HepG2 (cell line): ENCODE measurements at regions not wholly inside any gene's neighbourhood (a gene's known extent, or its start where the extent isn't known, plus 50 kb on each side); places are given as distances from the start of the nearest gene placed in this dataset.
A peak's percentile ranks its signal among the peaks of the same experiment; 100 is the strongest.

ENCODE experiments used
- ATAC-seq: fragments of 200-7000 bp; cut with Tn5 transposase; 3 replicates; pipeline ENCODE4 v1.9.1; 2020; ENCODE audit warnings: mild to moderate bottlenecking, moderate library complexity
- BruUV-seq: library from RNA; stranded (reverse); fragments of 400-500 nt; replicated peaks from 2 replicates; lab custom pipeline; 2021; lab: Mats Ljungman, UMichigan
- CTCF ChIA-PET: fragments of 300-600 bp; formaldehyde crosslinking; extraction: SDS; loops from one replicate; lab custom pipeline; 2021; ENCODE audit warnings: low total read pairs, inconsistent platforms, low intra/inter-chr PET ratio; lab: Yijun Ruan, JAX
- POLR2A ChIA-PET: fragments of 350-600 bp; sonication (Branson Sonifier 250); formaldehyde crosslinking; loops from one replicate; lab custom pipeline; 2020; ENCODE audit warnings: antibody characterized with exemption, inconsistent platforms; lab: Yijun Ruan, JAX
- DNase-seq: peaks from one replicate; pipeline ENCODE4 v3.0.0-alpha.2; 2015; ENCODE audit warnings: low spot score
- FAIRE-seq: peaks from 3 replicates; lab custom pipeline; 2011; peaks lifted over from hg19 to GRCh38; lab: Jason Lieb, UNC
- H2AFZ ChIP-seq: one replicate; pipeline ENCODE4 v1.6.1; 2011; ENCODE audit warnings: low read length, inconsistent platforms
- H3K27ac ChIP-seq: fragments of 300-600 bp; 3 replicates; pipeline ENCODE4 v1.8.0; 2011; ENCODE audit warnings: mixed run types, mild to moderate bottlenecking, mixed read lengths, low read length, inconsistent platforms; ENCODE audit not compliant: insufficient read depth; ENCODE audit errors: extremely low read length
- H3K27me3 ChIP-seq, 2 experiments: fragments of 200-600 bp in 1 of 2; 2 replicates in 1 of 2; 3 replicates in 1 of 2; pipeline versions ENCODE4 v1.6.0 to v1.8.0; 2011; ENCODE audit warnings: low read length in 2 of 2, mild to moderate bottlenecking in 2 of 2, moderate library complexity in 2 of 2, inconsistent platforms in 1 of 2; ENCODE audit not compliant: insufficient read depth in 2 of 2, control insufficient read depth in 1 of 2
- H3K36me3 ChIP-seq, 2 experiments: fragments of 200-600 bp in 1 of 2; replicated peaks in 1 of 2; 2 replicates in 1 of 2; 3 replicates in 1 of 2; pipeline versions ENCODE4 v1.5.1 to v1.8.0; 2011; ENCODE audit warnings: low read length in 2 of 2, inconsistent platforms in 1 of 2; ENCODE audit not compliant: insufficient read depth in 2 of 2, control insufficient read depth in 1 of 2
- H3K4me1 ChIP-seq: 2 replicates; pipeline ENCODE4 v1.5.1; 2012; ENCODE audit warnings: low read length, inconsistent platforms; ENCODE audit not compliant: insufficient read depth
- H3K4me2 ChIP-seq: 2 replicates; pipeline ENCODE4 v1.6.0; 2011; ENCODE audit warnings: low read depth, low read length, inconsistent platforms
- H3K4me3 ChIP-seq, 3 experiments: fragments of 200-600 bp in 1 of 3; sonication (generic), shearing (Covaris generic) in 1 of 3; replicated peaks in 1 of 3; 2 replicates each; pipeline ENCODE4 v1.5.1; 2011 to 2016; ENCODE audit warnings: low read length in 3 of 3, inconsistent platforms in 2 of 3, low read depth in 2 of 3, mild to moderate bottlenecking in 2 of 3, control low read depth in 1 of 3, mixed read lengths in 1 of 3; ENCODE audit not compliant: insufficient read depth in 1 of 3
- H3K79me2 ChIP-seq: one replicate; pipeline ENCODE4 v1.6.1; 2011; ENCODE audit warnings: low read length, inconsistent platforms; ENCODE audit not compliant: insufficient read depth
- H3K9ac ChIP-seq: 2 replicates; pipeline ENCODE4 v1.6.0; 2011; ENCODE audit warnings: mild to moderate bottlenecking, low read depth, low read length, inconsistent platforms; ENCODE audit not compliant: insufficient read depth
- H3K9me3 ChIP-seq: 2 replicates; pipeline ENCODE4 v1.5.1; 2012; ENCODE audit warnings: mild to moderate bottlenecking, low read length
- H4K20me1 ChIP-seq: 2 replicates; pipeline ENCODE4 v1.6.0; 2011; ENCODE audit warnings: inconsistent platforms, mild to moderate bottlenecking, low read length, moderate library complexity; ENCODE audit not compliant: insufficient read depth
- BCL6 ChIP-seq: IDR thresholded peaks from 2 replicates; pipeline ENCODE4 v1.6.1; 2016; ENCODE audit warnings: missing genetic modification reagents, missing compliant biosample characterization
- HNRNPK ChIP-seq: fragments of 200-400 bp; formaldehyde crosslinking; IDR thresholded peaks from 2 replicates; pipeline ENCODE4 v1.6.1; 2018; ENCODE audit warnings: low read length, low read depth, moderate library complexity, mild to moderate bottlenecking; ENCODE audit not compliant: poor library complexity, severe bottlenecking
- HNRNPL ChIP-seq: fragments of 200-400 bp; formaldehyde crosslinking; IDR thresholded peaks from 2 replicates; pipeline ENCODE4 v1.6.1; 2017; ENCODE audit warnings: mild to moderate bottlenecking, low read depth, low read length
- HOXA7 ChIP-seq: sonication (generic); formaldehyde crosslinking; IDR thresholded peaks from 2 replicates; pipeline ENCODE4 v1.8.1; 2022; ENCODE audit warnings: mild to moderate bottlenecking, missing genetic modification reagents, moderate library complexity
- SPEN ChIP-seq: sonication (generic); formaldehyde crosslinking; IDR thresholded peaks from 2 replicates; pipeline ENCODE4 v1.5.1; 2020; ENCODE audit warnings: low read depth, mild to moderate bottlenecking, missing genetic modification reagents
- ZFYVE20 ChIP-seq: sonication (generic); formaldehyde crosslinking; IDR thresholded peaks from 2 replicates; pipeline ENCODE4 v1.8.0; 2023; ENCODE audit warnings: low read depth, mild to moderate bottlenecking, moderate library complexity, missing genetic modification reagents, borderline replicate concordance
- ZGPAT ChIP-seq: IDR thresholded peaks from 2 replicates; pipeline ENCODE4 v1.6.1; 2016; ENCODE audit warnings: mild to moderate bottlenecking
- ZNF274 ChIP-seq: sonication (generic); formaldehyde crosslinking; IDR thresholded peaks from 2 replicates; pipeline ENCODE4 v1.5.1; 2020; ENCODE audit warnings: mild to moderate bottlenecking, missing genetic modification reagents
- ZNF709 ChIP-seq: sonication (generic); formaldehyde crosslinking; IDR thresholded peaks from 2 replicates; pipeline ENCODE4 v1.5.0; 2020; ENCODE audit warnings: mild to moderate bottlenecking, missing genetic modification reagents
- WGBS: methylation state at CpG from one replicate; pipeline ENCODE4 v1.1.6; 2017; ENCODE audit warnings: low lambda C conversion rate; 5-methylcytosine and 5-hydroxymethylcytosine counted together
- in situ Hi-C: cut with HindIII; loops from 2 replicates; pipeline ENCODE4 v1.10.0; 2017; ENCODE audit warnings: low pct_unique_long_range_greater_than_20kb; ENCODE audit not compliant: extremely low pct_ligation_motif_present
- intact Hi-C: fragments of 100-400 bp; cut with micrococcal nuclease; formaldehyde crosslinking; loops from one replicate; pipeline ENCODE4 v1.10.0; 2022; ENCODE audit not compliant: unreplicated experiment

DNA sequence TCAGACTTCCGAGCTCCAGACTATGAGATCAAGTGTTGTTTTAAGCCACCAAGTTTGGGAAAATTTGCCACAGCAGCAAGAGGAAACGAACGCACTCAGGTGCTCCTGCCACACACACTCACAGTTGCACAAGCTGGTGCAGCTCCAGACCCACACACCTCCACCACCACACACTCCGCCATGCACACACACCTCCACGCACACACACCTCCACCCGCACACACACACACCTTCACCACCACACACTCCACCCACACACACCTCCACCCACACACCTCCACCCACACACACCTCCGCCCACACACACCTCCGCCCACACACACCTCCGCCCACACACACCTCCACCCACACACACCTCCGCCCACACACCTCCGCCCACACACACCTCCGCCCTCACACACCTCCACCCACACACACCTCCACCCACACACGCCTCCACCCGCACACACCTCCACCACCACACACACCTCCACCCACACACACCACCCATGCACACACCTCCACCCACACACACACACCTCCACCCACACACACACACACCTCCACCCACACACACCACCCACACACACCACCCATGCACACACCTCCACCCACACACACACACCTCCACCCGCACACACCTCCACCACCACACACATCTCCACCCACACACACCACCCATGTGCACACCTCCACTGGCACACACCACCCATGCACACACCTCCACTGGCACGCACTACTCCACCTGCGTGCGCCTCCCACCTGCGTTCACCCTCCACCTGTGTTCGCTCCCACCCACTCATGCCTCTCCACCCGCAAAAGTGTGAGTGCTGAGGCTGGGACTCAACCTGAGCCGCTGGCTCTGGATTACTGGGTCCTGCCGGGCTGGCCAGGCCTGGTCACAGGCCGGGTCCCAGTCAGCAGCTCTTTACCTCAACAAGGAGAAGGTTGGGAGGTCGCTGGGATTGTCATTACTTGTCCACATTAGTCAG lies 175.6 kb downstream of the BMP7 start:
- Histone ChIP-seq H3K4me3 (no peak overlapping the region), H2AFZ (no peak overlapping the region), H3K9ac (no peak overlapping the region), H3K79me2 (no peaks in the 10 kb centered on the region), H3K27me3 (peaks cover 1 to 37% of the 10 kb centered on the region in 2 experiments; a peak in 4 of 5 replicates), H3K4me1 (no peaks in the 10 kb centered on the region), H3K4me2 (no peak overlapping the region), H3K36me3 (no peaks in the 10 kb centered on the region), H4K20me1 (no peaks in the 10 kb centered on the region), H3K27ac (no peak overlapping the region), H3K9me3 (no peaks in the 10 kb centered on the region)
- in situ Hi-C loops (no loop called here), intact Hi-C loops (no loop called here)
- 47% methylated on average over 24 of the region's 25 CpGs for WGBS
- CTCF ChIA-PET: interaction anchor here (0.9 to 7.6 kb wide), 4 partner anchors 239 to 1117 kb away, joined by 3 to 176 read pairs (median 3); no protein-coding TSS in a partner anchor
- DNase-seq (no peak), ATAC-seq (no peak), FAIRE-seq (no peak)
- TF ChIP-seq SPEN (CRISPR knock-in tag) (no peak), HNRNPL (peak; percentile 74)
- BruUV-seq: no TSS peak
- POLR2A ChIA-PET: no interaction called here

- no peak for FAIRE-seq
- in situ Hi-C loops: no loop called here
- H3K9ac ChIP-seq: no peak overlapping the region
- no peaks in the 10 kb centered on the region for H3K36me3 ChIP-seq
- no TSS peak for BruUV-seq
- intact Hi-C loops: no loop called here
- H3K9me3 ChIP-seq: no peaks in the 10 kb centered on the region
- no peak overlapping the region for H3K4me3 ChIP-seq
- H3K4me1 ChIP-seq: no peaks in the 10 kb centered on the region
- ATAC-seq: peak; percentile 13
- ChIA-PET POLR2A (no interaction called here), CTCF (interaction anchor here (1.0 to 7.6 kb wide), 5 partner anchors 241 to 1118 kb away, joined by 3 to 176 read pairs (median 3); no protein-coding TSS in a partner anchor)
- H3K27me3 ChIP-seq: peaks cover 2 to 32% of the 10 kb centered on the region in 2 experiments; a peak in 4 of 5 replicates
- WGBS: 52% methylated on average over 9 of the region's 13 CpGs
- H3K79me2 ChIP-seq: no peaks in the 10 kb centered on the region
- H4K20me1 ChIP-seq: no peaks in the 10 kb centered on the region
- no peak for DNase-seq
- 0 out of 2 replicates have a peak overlapping the region, but pooled peaks have one; percentile 5 for H3K4me2 ChIP-seq
- no peak overlapping the region for H2AFZ ChIP-seq
- no peak overlapping the region for H3K27ac ChIP-seq
- TF ChIP-seq ZGPAT (CRISPR knock-in tag): no peak
- 0 out of 2 replicates have a peak, but pooled peaks have one; percentile 58 for TF ChIP-seq ZNF709
- TF ChIP-seq HNRNPK: no peak
- 0 out of 2 replicates have a peak, but pooled peaks have one; percentile 56 for TF ChIP-seq HOXA7 (CRISPR knock-in tag)
- no peak for TF ChIP-seq ZNF274
- TF ChIP-seq BCL6 (CRISPR knock-in tag): no peak
- TF ChIP-seq ZFYVE20 (CRISPR knock-in tag): 0 out of 2 replicates have a peak, but pooled peaks have one; percentile 24
Measured at GRCh38 chr20:57091748-57092111, 174.7 kb downstream of the BMP7 start.
